Ramos (cell line): ENCODE measurements at regions not wholly inside any gene's neighbourhood (a gene's known extent, or its start where the extent isn't known, plus 50 kb on each side); places are given as distances from the start of the nearest gene placed in this dataset.
"Not testable (repeated sequence)": the region's sequence is repeated elsewhere in the genome, so short reads cannot be mapped to it uniquely, and the experiment has no call there.

Experiments
- in situ Hi-C: fragments of 300-500 bp; cut with MboI; formaldehyde crosslinking; loops from one replicate; pipeline ENCODE4 v1.14.3; 2022; ENCODE audit warnings: low sequenced_read_pairs; ENCODE audit not compliant: unreplicated experiment

- in situ Hi-C loops, result no loop called here
Observed at GRCh38 chrX:121823406-121823805, 776.0 kb downstream of the GLUD2 start.

GRCh38 chrX:121831601-121832000 is 784.2 kb downstream of the GLUD2 start:
- in situ Hi-C loops, result no loop called here

GRCh38 chrX:121832446-121832845 is 785.0 kb downstream of the GLUD2 start:
- in situ Hi-C loops, result no loop called here

GRCh38 chrX:121836000-121836399 is 788.6 kb downstream of the GLUD2 start:
- in situ Hi-C loops, result no loop called here

- in situ Hi-C loops, result no loop called here
Observed at GRCh38 chrX:121851033-121851432, 803.6 kb downstream of the GLUD2 start.

GRCh38 chrX:121853762-121854613 is 806.6 kb downstream of the GLUD2 start:
- in situ Hi-C loops, result no loop called here

- in situ Hi-C loops, result no loop called here
Observed at GRCh38 chrX:121854614-121854911, 807.2 kb downstream of the GLUD2 start.

GRCh38 chrX:121858867-121859647 is 811.6 kb downstream of the GLUD2 start:
- in situ Hi-C loops, result no loop called here

GRCh38 chrX:121863976-121864375 is 816.6 kb downstream of the GLUD2 start:
- in situ Hi-C loops, result no loop called here

- in situ Hi-C loops, result no loop called here
Observed at GRCh38 chrX:121864561-121864960, 817.2 kb downstream of the GLUD2 start.

GRCh38 chrX:121869876-121870477 is 822.6 kb downstream of the GLUD2 start:
- in situ Hi-C loops, result no loop called here

- in situ Hi-C loops, result no loop called here
Observed at GRCh38 chrX:121871122-121871521, 823.7 kb downstream of the GLUD2 start.

- in situ Hi-C loops, result no loop called here
Observed at GRCh38 chrX:121876305-121876704, 828.9 kb downstream of the GLUD2 start.

- in situ Hi-C loops, result not testable (repeated sequence)
Observed at GRCh38 chrX:121877337-121877736, 829.9 kb downstream of the GLUD2 start.

- in situ Hi-C loops, result no loop called here
Observed at GRCh38 chrX:121886557-121886956, 839.1 kb downstream of the GLUD2 start.

- in situ Hi-C loops, result no loop called here
Observed at GRCh38 chrX:121894756-121895155, 847.3 kb downstream of the GLUD2 start.

- in situ Hi-C loops, result no loop called here
Observed at GRCh38 chrX:121902463-121902862, 855.1 kb downstream of the GLUD2 start.

GRCh38 chrX:121903961-121904360 is 856.6 kb downstream of the GLUD2 start:
- in situ Hi-C loops, result no loop called here

GRCh38 chrX:121921258-121921657 is 873.8 kb downstream of the GLUD2 start:
- in situ Hi-C loops, result no loop called here

- in situ Hi-C loops, result no loop called here
Observed at GRCh38 chrX:121931567-121931966, 884.2 kb downstream of the GLUD2 start.

- in situ Hi-C loops, result no loop called here
Observed at GRCh38 chrX:121932688-121933087, 885.3 kb downstream of the GLUD2 start.
